Hepatocyte (in vitro differentiated cells): ENCODE measurements at regions not wholly inside any gene's neighbourhood (a gene's known extent, or its start where the extent isn't known, plus 50 kb on each side); places are given as distances from the start of the nearest gene placed in this dataset.

ENCODE experiments used
- DNase-seq: peaks from one replicate; pipeline ENCODE4 v3.0.0-alpha.2; 2016; ENCODE audit warnings: low spot score
- H2AFZ ChIP-seq: fragments of 200-600 bp; sonication (generic); 2 replicates; pipeline ENCODE4 v1.6.0; 2016; ENCODE audit warnings: antibody characterized with exemption, mild to moderate bottlenecking
- H3K27ac ChIP-seq: fragments of 200-600 bp; sonication (generic); 2 replicates; pipeline ENCODE4 v1.5.1; 2016; ENCODE audit warnings: mild to moderate bottlenecking
- H3K27me3 ChIP-seq: fragments of 200-600 bp; sonication (generic); 2 replicates; pipeline ENCODE4 v1.6.1; 2016
- H3K36me3 ChIP-seq: fragments of 200-600 bp; sonication (generic); replicated peaks from 2 replicates; pipeline ENCODE4 v1.5.1; 2016; ENCODE audit warnings: low read depth; ENCODE audit not compliant: insufficient read depth
- H3K4me1 ChIP-seq: fragments of 200-600 bp; sonication (generic); 2 replicates; pipeline ENCODE4 v1.5.1; 2016; ENCODE audit warnings: mild to moderate bottlenecking, moderate library complexity; ENCODE audit not compliant: insufficient read depth
- H3K4me2 ChIP-seq: fragments of 200-600 bp; sonication (generic); 2 replicates; pipeline ENCODE4 v1.6.0; 2016
- H3K4me3 ChIP-seq: fragments of 200-600 bp; sonication (generic); 2 replicates; pipeline ENCODE4 v1.5.1; 2016; ENCODE audit warnings: mild to moderate bottlenecking
- H3K79me2 ChIP-seq: fragments of 200-600 bp; sonication (generic); 2 replicates; pipeline ENCODE4 v1.6.0; 2017; ENCODE audit warnings: mild to moderate bottlenecking
- H3K9me2 ChIP-seq: fragments of 200-600 bp; sonication (generic); replicated peaks from 2 replicates; pipeline ENCODE4 v1.6.0; 2017; ENCODE audit warnings: mild to moderate bottlenecking; ENCODE audit not compliant: insufficient read depth
- H3K9me3 ChIP-seq: fragments of 200-600 bp; sonication (generic); 2 replicates; pipeline ENCODE4 v1.5.1; 2016; ENCODE audit warnings: low read depth, mild to moderate bottlenecking
- H4K20me1 ChIP-seq: fragments of 200-600 bp; sonication (generic); 2 replicates; pipeline ENCODE4 v1.6.0; 2016; ENCODE audit warnings: mild to moderate bottlenecking; ENCODE audit not compliant: insufficient read depth, poor library complexity, severe bottlenecking
- EZH2 ChIP-seq: fragments of 200-600 bp; sonication (generic); IDR thresholded peaks from 2 replicates; pipeline ENCODE4 v1.6.1; 2016; ENCODE audit warnings: antibody characterized with exemption, mild to moderate bottlenecking, borderline replicate concordance
- EZH2phosphoT487 ChIP-seq: fragments of 200-600 bp; sonication (generic); IDR thresholded peaks from one replicate; pipeline ENCODE4 v1.6.1; 2018; ENCODE audit warnings: antibody characterized with exemption, mild to moderate bottlenecking, low read depth, moderate library complexity; ENCODE audit not compliant: unreplicated experiment, severe bottlenecking
- WGBS: methylation state at CpG from one replicate; pipeline ENCODE4 v1.1.6; 2016; ENCODE audit warnings: low lambda C conversion rate; ENCODE audit errors: missing lambda C conversion rate; 5-methylcytosine and 5-hydroxymethylcytosine counted together
- TF ChIP-seq, protein P1 (sequence below): fragments of 200-600 bp; sonication (generic); IDR thresholded peaks from 2 replicates; pipeline ENCODE4 v1.5.1; 2016; ENCODE audit warnings: antibody characterized with exemption, mild to moderate bottlenecking; ENCODE audit not compliant: poor library complexity

DNA sequence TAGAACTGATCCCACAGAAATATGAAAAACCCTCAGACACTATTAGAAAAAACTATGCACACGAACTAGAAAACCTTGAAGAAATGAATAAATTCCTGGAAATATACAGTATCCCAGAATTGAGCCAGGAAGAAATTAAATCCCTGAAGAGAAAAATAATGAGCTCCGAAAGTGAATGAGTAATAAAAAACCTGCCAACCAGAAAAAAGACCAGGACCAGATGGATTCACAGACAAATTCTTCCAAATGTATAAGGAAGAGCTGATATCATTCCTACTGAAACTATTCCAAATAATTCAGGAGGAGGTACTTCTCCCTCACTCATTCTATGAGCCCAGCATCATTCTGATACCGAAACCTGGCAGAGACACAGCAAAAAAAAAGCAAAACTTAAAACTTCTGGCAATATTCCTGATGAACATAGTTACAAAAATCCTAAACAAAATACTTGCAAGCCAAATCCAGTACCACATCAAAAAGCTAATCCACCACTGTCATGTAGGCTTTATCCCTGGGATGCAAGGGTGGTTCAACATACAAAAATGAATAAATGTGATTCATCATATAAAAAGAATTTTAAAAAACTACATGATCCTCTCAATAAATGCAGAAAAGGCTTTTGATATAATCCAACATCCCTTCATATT, 1397.6 kb upstream of the DDX18 start:
- no peak overlapping the region for H3K27ac ChIP-seq
- H3K9me2 ChIP-seq = no peaks in the 10 kb centered on the region
- H3K27me3 ChIP-seq = no peaks in the 10 kb centered on the region
- H3K4me1 ChIP-seq = no peaks in the 10 kb centered on the region
- no peak overlapping the region for H2AFZ ChIP-seq
- H3K36me3 ChIP-seq = no peaks in the 10 kb centered on the region
- DNase-seq = no peak
- no peak overlapping the region for H3K4me3 ChIP-seq
- WGBS = 75% methylated on average over 3 of the region's 3 CpGs
- H4K20me1 ChIP-seq = no peaks in the 10 kb centered on the region
- TF ChIP-seq EZH2 = no peak
- TF ChIP-seq, protein P1, sequence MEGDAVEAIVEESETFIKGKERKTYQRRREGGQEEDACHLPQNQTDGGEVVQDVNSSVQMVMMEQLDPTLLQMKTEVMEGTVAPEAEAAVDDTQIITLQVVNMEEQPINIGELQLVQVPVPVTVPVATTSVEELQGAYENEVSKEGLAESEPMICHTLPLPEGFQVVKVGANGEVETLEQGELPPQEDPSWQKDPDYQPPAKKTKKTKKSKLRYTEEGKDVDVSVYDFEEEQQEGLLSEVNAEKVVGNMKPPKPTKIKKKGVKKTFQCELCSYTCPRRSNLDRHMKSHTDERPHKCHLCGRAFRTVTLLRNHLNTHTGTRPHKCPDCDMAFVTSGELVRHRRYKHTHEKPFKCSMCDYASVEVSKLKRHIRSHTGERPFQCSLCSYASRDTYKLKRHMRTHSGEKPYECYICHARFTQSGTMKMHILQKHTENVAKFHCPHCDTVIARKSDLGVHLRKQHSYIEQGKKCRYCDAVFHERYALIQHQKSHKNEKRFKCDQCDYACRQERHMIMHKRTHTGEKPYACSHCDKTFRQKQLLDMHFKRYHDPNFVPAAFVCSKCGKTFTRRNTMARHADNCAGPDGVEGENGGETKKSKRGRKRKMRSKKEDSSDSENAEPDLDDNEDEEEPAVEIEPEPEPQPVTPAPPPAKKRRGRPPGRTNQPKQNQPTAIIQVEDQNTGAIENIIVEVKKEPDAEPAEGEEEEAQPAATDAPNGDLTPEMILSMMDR = no peak
- TF ChIP-seq EZH2phosphoT487 = no peak
- no peaks in the 10 kb centered on the region for H3K9me3 ChIP-seq
- no peaks in the 10 kb centered on the region for H3K79me2 ChIP-seq
- no peak overlapping the region for H3K4me2 ChIP-seq

DNA sequence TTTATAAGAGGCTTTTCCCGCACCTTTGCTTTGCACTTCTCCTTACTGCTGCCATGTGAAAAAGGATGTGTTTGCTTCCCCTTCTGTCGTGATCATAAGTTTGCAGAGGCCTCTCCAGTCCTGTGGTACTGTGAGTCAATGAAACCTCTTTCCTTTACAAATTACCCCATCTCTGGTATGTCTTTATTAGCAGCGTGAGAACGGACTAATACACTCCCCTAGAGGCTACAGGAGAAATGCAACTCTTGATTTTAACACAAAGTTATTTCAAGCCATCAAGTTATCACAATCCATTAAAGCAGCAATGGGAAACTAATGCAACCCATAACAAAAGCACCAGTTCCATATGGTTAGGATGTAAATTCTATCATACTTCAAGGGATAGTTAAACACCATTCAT, 1378.8 kb upstream of the DDX18 start:
- Histone ChIP-seq H3K9me3 (no peaks in the 10 kb centered on the region), H3K4me3 (no peak overlapping the region), H4K20me1 (no peaks in the 10 kb centered on the region), H3K4me2 (no peak overlapping the region), H3K4me1 (no peaks in the 10 kb centered on the region), H3K9me2 (no peaks in the 10 kb centered on the region), H3K79me2 (no peaks in the 10 kb centered on the region), H2AFZ (no peak overlapping the region), H3K36me3 (no peaks in the 10 kb centered on the region), H3K27ac (no peak overlapping the region), H3K27me3 (no peaks in the 10 kb centered on the region)
- WGBS = 64% methylated on average over 4 of the region's 4 CpGs
- TF ChIP-seq, protein P1 = no peak
- TF ChIP-seq EZH2 = no peak
- TF ChIP-seq EZH2phosphoT487 = no peak
- no peak for DNase-seq

DNA sequence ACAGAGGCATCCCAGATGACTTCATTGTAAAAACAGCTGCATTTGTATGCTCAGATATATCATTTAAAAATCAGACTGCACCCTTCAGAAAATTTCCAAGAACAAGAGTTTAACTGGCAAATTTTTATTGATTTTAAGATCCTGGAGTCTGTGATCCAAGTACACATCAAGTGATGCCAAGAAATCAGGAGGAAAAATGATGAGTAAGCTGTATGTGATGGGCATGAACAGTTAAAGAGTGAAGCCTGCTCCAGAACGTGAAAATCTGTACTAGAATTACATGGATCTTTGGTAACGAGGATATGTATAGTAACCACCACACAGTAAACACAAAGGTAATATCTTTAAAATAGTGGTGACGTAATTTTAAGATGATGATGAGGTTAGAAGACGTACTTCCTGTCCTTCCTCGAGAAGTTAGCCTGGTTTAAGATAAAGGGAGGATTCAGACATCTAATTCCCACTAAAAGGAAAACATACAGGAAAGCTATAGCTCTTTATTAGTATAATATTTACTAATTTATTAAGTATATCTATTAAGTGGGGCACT, 1374.3 kb upstream of the DDX18 start:
- H3K4me2 ChIP-seq = no peak overlapping the region
- 87% methylated on average over 5 of the region's 5 CpGs for WGBS
- H4K20me1 ChIP-seq = no peaks in the 10 kb centered on the region
- no peak overlapping the region for H3K27ac ChIP-seq
- H3K9me3 ChIP-seq = no peaks in the 10 kb centered on the region
- no peaks in the 10 kb centered on the region for H3K79me2 ChIP-seq
- H3K9me2 ChIP-seq = no peaks in the 10 kb centered on the region
- TF ChIP-seq EZH2phosphoT487 = no peak
- TF ChIP-seq EZH2 = no peak
- TF ChIP-seq, protein P1 = no peak
- no peak overlapping the region for H3K4me3 ChIP-seq
- no peak overlapping the region for H2AFZ ChIP-seq
- no peaks in the 10 kb centered on the region for H3K27me3 ChIP-seq
- DNase-seq = no peak
- no peaks in the 10 kb centered on the region for H3K36me3 ChIP-seq
- H3K4me1 ChIP-seq = no peaks in the 10 kb centered on the region
